Adrenal gland (tissue), 5 donors: ENCODE measurements at regions not wholly inside any gene's neighbourhood (a gene's known extent, or its start where the extent isn't known, plus 50 kb on each side); places are given as distances from the start of the nearest gene placed in this dataset.

Experiments used
- POLR2A ChIP-seq, 2 donors: fragments of 450-650 bp; IDR thresholded peaks; one replicate each; pipeline ENCODE4 v1.6.1; 2017; ENCODE audit warnings: antibody characterized with exemption in 2 of 2, mild to moderate bottlenecking in 2 of 2, moderate library complexity in 1 of 2
- TF ChIP-seq, protein P1 (sequence below), 6 experiments: fragments of 450-650 bp in 4 of 6; fragments of 200-600 bp in 2 of 6; sonication (generic) in 1 of 6; IDR thresholded peaks; 1 replicate in 5 of 6; 2 replicates in 1 of 6; pipeline versions ENCODE4 v1.5.1 to v1.8.0; 2016 to 2021; ENCODE audit warnings: antibody characterized with exemption in 6 of 6, mild to moderate bottlenecking in 2 of 6, moderate library complexity in 1 of 6
- donor health status: DM: no; HTN: no; CAD: no.

DNA sequence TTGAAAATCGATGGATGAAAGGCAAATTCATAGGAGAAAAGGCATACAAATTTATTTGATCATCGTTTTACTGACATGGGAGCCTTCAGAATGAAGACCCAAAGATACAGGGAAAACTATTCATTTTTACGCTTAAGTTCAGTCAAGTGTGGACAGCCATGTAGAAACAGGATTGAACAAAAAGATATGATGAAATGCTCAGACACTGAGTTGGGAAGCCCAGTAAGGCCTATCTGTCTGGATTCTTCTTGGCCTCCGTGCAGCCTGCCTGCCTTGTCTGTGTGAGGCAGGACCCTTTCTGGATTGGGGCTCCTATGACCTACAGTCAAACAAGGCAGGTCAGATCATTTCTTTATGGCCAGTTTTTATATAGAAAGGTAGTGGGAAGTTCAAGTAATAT, 203.8 kb upstream of the MYL2 start:
- no peak for TF ChIP-seq POLR2A (IDR thresholded peaks at IDR 0.05)
- TF ChIP-seq, protein P1, sequence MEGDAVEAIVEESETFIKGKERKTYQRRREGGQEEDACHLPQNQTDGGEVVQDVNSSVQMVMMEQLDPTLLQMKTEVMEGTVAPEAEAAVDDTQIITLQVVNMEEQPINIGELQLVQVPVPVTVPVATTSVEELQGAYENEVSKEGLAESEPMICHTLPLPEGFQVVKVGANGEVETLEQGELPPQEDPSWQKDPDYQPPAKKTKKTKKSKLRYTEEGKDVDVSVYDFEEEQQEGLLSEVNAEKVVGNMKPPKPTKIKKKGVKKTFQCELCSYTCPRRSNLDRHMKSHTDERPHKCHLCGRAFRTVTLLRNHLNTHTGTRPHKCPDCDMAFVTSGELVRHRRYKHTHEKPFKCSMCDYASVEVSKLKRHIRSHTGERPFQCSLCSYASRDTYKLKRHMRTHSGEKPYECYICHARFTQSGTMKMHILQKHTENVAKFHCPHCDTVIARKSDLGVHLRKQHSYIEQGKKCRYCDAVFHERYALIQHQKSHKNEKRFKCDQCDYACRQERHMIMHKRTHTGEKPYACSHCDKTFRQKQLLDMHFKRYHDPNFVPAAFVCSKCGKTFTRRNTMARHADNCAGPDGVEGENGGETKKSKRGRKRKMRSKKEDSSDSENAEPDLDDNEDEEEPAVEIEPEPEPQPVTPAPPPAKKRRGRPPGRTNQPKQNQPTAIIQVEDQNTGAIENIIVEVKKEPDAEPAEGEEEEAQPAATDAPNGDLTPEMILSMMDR (IDR thresholded peaks at IDR 0.05): no peak
